B cell (primary cell): ENCODE measurements at regions not wholly inside any gene's neighbourhood (a gene's known extent, or its start where the extent isn't known, plus 50 kb on each side); places are given as distances from the start of the nearest gene placed in this dataset.

ENCODE experiments used
- CTCF ChIP-seq: fragments of 200-600 bp; IDR thresholded peaks from one replicate; pipeline ENCODE4 v1.8.0; 2022; ENCODE audit warnings: antibody characterized with exemption, mild to moderate bottlenecking
- EZH2 ChIP-seq: IDR thresholded peaks from 2 replicates; pipeline ENCODE4 v1.6.1; 2012; ENCODE audit warnings: borderline replicate concordance, low read depth, mild to moderate bottlenecking, moderate library complexity, low read length; ENCODE audit not compliant: insufficient read depth, poor library complexity, severe bottlenecking

- TF ChIP-seq CTCF (no peak), EZH2 (no peak)
Measured at GRCh38 chr3:8328967-8329366, 172.7 kb upstream of the LMCD1 start.
